ENCODE measurements at regions not wholly inside any gene's neighbourhood (a gene's known extent, or its start where the extent isn't known, plus 50 kb on each side); places are given as distances from the start of the nearest gene placed in this dataset.

GRCh38 chr4:1462768-1463075, 56.5 kb upstream of the NKX1-1 start:
- Histone ChIP-seq H3K4me3 (ENCODE audit: low read depth, low read length, poor library complexity, severe bottlenecking) (no peak overlapping the region), H3K27ac (ENCODE audit: low read depth, low read length, poor library complexity, severe bottlenecking) (no peak overlapping the region), H3K9me3 (ENCODE audit: low read depth, low read length, poor library complexity, severe bottlenecking) (no peaks in the 10 kb centered on the region), H3K36me3 (ENCODE audit: insufficient read depth, low read length, poor library complexity, severe bottlenecking) (no peaks in the 10 kb centered on the region), H3K4me1 (ENCODE audit: insufficient read depth, low read length, poor library complexity, severe bottlenecking) (no peaks in the 10 kb centered on the region), H3K27me3 (replicated peaks; ENCODE audit: insufficient read depth, low read depth, low read length, poor library complexity) (peaks cover 75% of the 10 kb centered on the region)
- BruUV-seq (replicated peaks), result no TSS peak
- ChIA-PET CTCF (no interaction called here), POLR2A (ENCODE audit: low non-redundant PET) (no interaction called here)
- TF ChIP-seq CTCF (conservative IDR thresholded peaks at IDR 0.05; ENCODE audit: low read depth, low read length), result no peak
- no peak for TF ChIP-seq EZH2 (IDR thresholded peaks at IDR 0.05; ENCODE audit: borderline replicate concordance, low read depth, low read length, poor library complexity, severe bottlenecking)
- intact Hi-C loops (cut with micrococcal nuclease; ENCODE audit: unreplicated experiment), result no loop called here
- DNase-seq (ENCODE audit: low spot score), result no peak

GRCh38 chr4:1462009-1462767, 55.9 kb upstream of the NKX1-1 start:
- H3K4me1 ChIP-seq (ENCODE audit: insufficient read depth, low read length, poor library complexity, severe bottlenecking), result no peaks in the 10 kb centered on the region

GRCh38 chr4:1460967-1461868, 55.0 kb upstream of the NKX1-1 start:
- no peaks in the 10 kb centered on the region for H3K36me3 ChIP-seq (ENCODE audit: insufficient read depth, low read length, poor library complexity, severe bottlenecking)
- H3K9me3 ChIP-seq (ENCODE audit: low read depth, low read length, poor library complexity, severe bottlenecking), result no peaks in the 10 kb centered on the region
- BruUV-seq (replicated peaks), result no TSS peak
- no peak for TF ChIP-seq EZH2 (IDR thresholded peaks at IDR 0.05; ENCODE audit: borderline replicate concordance, low read depth, low read length, poor library complexity, severe bottlenecking)
- no peak for TF ChIP-seq CTCF (conservative IDR thresholded peaks at IDR 0.05; ENCODE audit: low read depth, low read length)
- no peak overlapping the region for H3K4me3 ChIP-seq (ENCODE audit: low read depth, low read length, poor library complexity, severe bottlenecking)
- peaks cover 90% of the 10 kb centered on the region for H3K27me3 ChIP-seq (replicated peaks; ENCODE audit: insufficient read depth, low read depth, low read length, poor library complexity)
- ChIA-PET POLR2A (ENCODE audit: low non-redundant PET) (no interaction called here), CTCF (no interaction called here)
- H3K4me1 ChIP-seq (ENCODE audit: insufficient read depth, low read length, poor library complexity, severe bottlenecking), result no peaks in the 10 kb centered on the region
- intact Hi-C loops (cut with micrococcal nuclease; ENCODE audit: unreplicated experiment), result no loop called here
- DNase-seq (ENCODE audit: low spot score), result no peak
- no peak overlapping the region for H3K27ac ChIP-seq (ENCODE audit: low read depth, low read length, poor library complexity, severe bottlenecking)

More at GRCh38 chr4:1462009-1462767, 55.9 kb upstream of the NKX1-1 start:
- CTCF ChIA-PET, result no interaction called here
- H3K27ac ChIP-seq (ENCODE audit: low read depth, low read length, poor library complexity, severe bottlenecking), result no peak overlapping the region
- TF ChIP-seq EZH2 (IDR thresholded peaks at IDR 0.05; ENCODE audit: borderline replicate concordance, low read depth, low read length, poor library complexity, severe bottlenecking), result no peak
- no peak for TF ChIP-seq CTCF (conservative IDR thresholded peaks at IDR 0.05; ENCODE audit: low read depth, low read length)
- no peak overlapping the region for H3K4me3 ChIP-seq (ENCODE audit: low read depth, low read length, poor library complexity, severe bottlenecking)
- no peak for DNase-seq (ENCODE audit: low spot score)
- no peaks in the 10 kb centered on the region for H3K36me3 ChIP-seq (ENCODE audit: insufficient read depth, low read length, poor library complexity, severe bottlenecking)
- intact Hi-C loops (cut with micrococcal nuclease; ENCODE audit: unreplicated experiment), result no loop called here
- H3K27me3 ChIP-seq (replicated peaks; ENCODE audit: insufficient read depth, low read depth, low read length, poor library complexity), result peaks cover 80% of the 10 kb centered on the region
- no peaks in the 10 kb centered on the region for H3K9me3 ChIP-seq (ENCODE audit: low read depth, low read length, poor library complexity, severe bottlenecking)
- POLR2A ChIA-PET (ENCODE audit: low non-redundant PET), result no interaction called here
- no TSS peak for BruUV-seq (replicated peaks)

Data from A673 (cell line).